ENCODE measurements at regions not wholly inside any gene's neighbourhood (a gene's known extent, or its start where the extent isn't known, plus 50 kb on each side); places are given as distances from the start of the nearest gene placed in this dataset.

- TF ChIP-seq MAZ (IDR thresholded peaks at IDR 0.05; ENCODE audit: borderline replicate concordance, low read depth, low read length): no peak
These were observed 101.8 kb upstream of the NAP1L1 start (continued) for GRCh38 chr12:76186131-76186906.

- BruUV-seq (replicated peaks): no TSS peak
- TF ChIP-seq, protein P1, sequence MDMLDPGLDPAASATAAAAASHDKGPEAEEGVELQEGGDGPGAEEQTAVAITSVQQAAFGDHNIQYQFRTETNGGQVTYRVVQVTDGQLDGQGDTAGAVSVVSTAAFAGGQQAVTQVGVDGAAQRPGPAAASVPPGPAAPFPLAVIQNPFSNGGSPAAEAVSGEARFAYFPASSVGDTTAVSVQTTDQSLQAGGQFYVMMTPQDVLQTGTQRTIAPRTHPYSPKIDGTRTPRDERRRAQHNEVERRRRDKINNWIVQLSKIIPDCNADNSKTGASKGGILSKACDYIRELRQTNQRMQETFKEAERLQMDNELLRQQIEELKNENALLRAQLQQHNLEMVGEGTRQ (IDR thresholded peaks at IDR 0.05; ENCODE audit: low read depth, low read length): no peak
- TF ChIP-seq RFX5 (IDR thresholded peaks at IDR 0.05; ENCODE audit: low read depth, low read length) (peak; percentile 70), ELK1 (IDR thresholded peaks at IDR 0.05; ENCODE audit: borderline replicate concordance, low read depth, low read length) (no peak), RAD21 (IDR thresholded peaks at IDR 0.05; ENCODE audit: low read length) (no peak; the same call in 1 of the 2 replicates), NFE2L2 (IDR thresholded peaks at IDR 0.05; ENCODE audit: low read depth, low read length) (no peak), POLR2A (IDR thresholded peaks at IDR 0.05; ENCODE audit: low read depth, low read length) (no peak), FOS (IDR thresholded peaks at IDR 0.05; ENCODE audit: low read depth, low read length) (peak; percentile 93), CHD1 (IDR thresholded peaks at IDR 0.05; ENCODE audit: low read depth, low read length) (no peak)
- TF ChIP-seq, protein P2, sequence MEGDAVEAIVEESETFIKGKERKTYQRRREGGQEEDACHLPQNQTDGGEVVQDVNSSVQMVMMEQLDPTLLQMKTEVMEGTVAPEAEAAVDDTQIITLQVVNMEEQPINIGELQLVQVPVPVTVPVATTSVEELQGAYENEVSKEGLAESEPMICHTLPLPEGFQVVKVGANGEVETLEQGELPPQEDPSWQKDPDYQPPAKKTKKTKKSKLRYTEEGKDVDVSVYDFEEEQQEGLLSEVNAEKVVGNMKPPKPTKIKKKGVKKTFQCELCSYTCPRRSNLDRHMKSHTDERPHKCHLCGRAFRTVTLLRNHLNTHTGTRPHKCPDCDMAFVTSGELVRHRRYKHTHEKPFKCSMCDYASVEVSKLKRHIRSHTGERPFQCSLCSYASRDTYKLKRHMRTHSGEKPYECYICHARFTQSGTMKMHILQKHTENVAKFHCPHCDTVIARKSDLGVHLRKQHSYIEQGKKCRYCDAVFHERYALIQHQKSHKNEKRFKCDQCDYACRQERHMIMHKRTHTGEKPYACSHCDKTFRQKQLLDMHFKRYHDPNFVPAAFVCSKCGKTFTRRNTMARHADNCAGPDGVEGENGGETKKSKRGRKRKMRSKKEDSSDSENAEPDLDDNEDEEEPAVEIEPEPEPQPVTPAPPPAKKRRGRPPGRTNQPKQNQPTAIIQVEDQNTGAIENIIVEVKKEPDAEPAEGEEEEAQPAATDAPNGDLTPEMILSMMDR (conservative IDR thresholded peaks at IDR 0.05; ENCODE audit: low read depth, low read length): no peak
These were observed 99.1 kb upstream of the NAP1L1 start for GRCh38 chr12:76183459-76184186.

More at GRCh38 chr12:76183459-76184186, 99.1 kb upstream of the NAP1L1 start:
- no peak overlapping the region for H2AFZ ChIP-seq (replicated peaks; ENCODE audit: low read length, poor library complexity)
- dilution Hi-C loops (cut with HindIII; ENCODE audit: low sequenced_read_pairs, unreplicated experiment): no loop called here
- peak overlapping the region; percentile 51; the same call in 1 of the 2 replicates for H2BK20ac ChIP-seq (ENCODE audit: low read depth, low read length)
- H2BK15ac ChIP-seq (ENCODE audit: low read depth, low read length): no peak overlapping the region
- H3K56ac ChIP-seq (ENCODE audit: extremely low read depth, insufficient read depth, low read length): no peak overlapping the region
- no peaks in the 10 kb centered on the region for H3K9me3 ChIP-seq (ENCODE audit: control insufficient read depth, insufficient read depth, low read length)
- peak overlapping the region; percentile 49; the same call in 1 of the 2 replicates for H4K91ac ChIP-seq (ENCODE audit: insufficient read depth, low read depth, low read length)
- peaks cover 5% of the 10 kb centered on the region; the same call in 1 of the 2 replicates for H4K20me1 ChIP-seq (ENCODE audit: insufficient read depth, low read length)
- H2BK120ac ChIP-seq (ENCODE audit: low read depth, low read length): peak overlapping the region; percentile 9; the same call in 1 of the 2 replicates
- in situ Hi-C loops (cut with MboI; ENCODE audit: low sequenced_read_pairs): no loop called here
- no peak overlapping the region for H3K4me3 ChIP-seq (ENCODE audit: insufficient read depth, low read depth, low read length)
- H4K5ac ChIP-seq (ENCODE audit: low read depth, low read length): no peak overlapping the region
- no peak overlapping the region for H3K14ac ChIP-seq (replicated peaks; ENCODE audit: low read depth, low read length)
- ChIA-PET POLR2A (ENCODE audit: unreplicated experiment) (no interaction called here), CTCF (interaction anchor here (1.5 kb wide), 1 partner anchor 25 kb away, joined by 6 read pairs; no protein-coding TSS in a partner anchor)
- 0 out of 2 replicates have a peak overlapping the region, but pooled peaks have one; percentile 10 for H3K4ac ChIP-seq (ENCODE audit: low read depth, low read length)
- peak overlapping the region in 1 of 2 experiments; percentile 6; a peak in 1 of 4 replicates for H4K8ac ChIP-seq (ENCODE audit: low read depth in 2 of 2, low read length in 2 of 2)
- no peak overlapping the region for H2AK5ac ChIP-seq (ENCODE audit: low read depth, low read length)
- no peak overlapping the region for H3K18ac ChIP-seq (ENCODE audit: low read depth, low read length)
- no peaks in the 10 kb centered on the region for H3K36me3 ChIP-seq (ENCODE audit: control insufficient read depth, insufficient read depth, low read length)
- ATAC-seq (ENCODE audit: low read depth): peak; percentile 98
- H3K9ac ChIP-seq (ENCODE audit: low read depth, low read length): no peak overlapping the region
- H2AK9ac ChIP-seq (replicated peaks; ENCODE audit: low read depth, low read length, poor library complexity): no peak overlapping the region
- H3K23ac ChIP-seq (ENCODE audit: low read depth, low read length): no peak overlapping the region
- no peak overlapping the region for H3K27ac ChIP-seq (ENCODE audit: insufficient read depth, low read length)
- peak overlapping the region; percentile 67 for H2BK5ac ChIP-seq (ENCODE audit: low read depth, low read length, poor library complexity, severe bottlenecking)
- 0% methylated on average over 2 of the region's 4 CpGs; no CpG with 5 or more reads in 1 of the 2 experiments for WGBS, 2 experiments (ENCODE audit: extremely low coverage in 2 of 2, insufficient read length in 1 of 2)
- peaks cover 8% of the 10 kb centered on the region for H3K4me1 ChIP-seq (ENCODE audit: control insufficient read depth, insufficient read depth, low read length)
- H3K9me1 ChIP-seq (ENCODE audit: insufficient read depth, low read length): peaks cover 7% of the 10 kb centered on the region
- peak overlapping the region; percentile 48; the same call in 1 of the 2 replicates for H3K4me2 ChIP-seq (ENCODE audit: low read depth, low read length)
- H3K79me1 ChIP-seq (ENCODE audit: low read depth in 1 of 2, low read length in 2 of 2): no peaks in the 10 kb centered on the region
- intact Hi-C loops (cut with micrococcal nuclease): loop anchor here (5.0 kb wide), 1 partner anchor 164 kb away; the partner anchor contains the start of gene BBS10
- DNase-seq: peak; percentile 99
- no peaks in the 10 kb centered on the region for H3K27me3 ChIP-seq (ENCODE audit: control insufficient read depth, insufficient read depth, low read length)
